Cardiac muscle cell (in vitro differentiated cells and primary cell): ENCODE measurements at regions not wholly inside any gene's neighbourhood (a gene's known extent, or its start where the extent isn't known, plus 50 kb on each side); places are given as distances from the start of the nearest gene placed in this dataset.

Experiments used
- DNase-seq, 2 donors: peaks; one replicate each; pipeline versions ENCODE4 v3.0.0 to v3.0.0-alpha.2; 2010 to 2017; ENCODE audit warnings: low read depth in 1 of 2, low spot score in 1 of 2
- H3K27ac ChIP-seq: fragments of 200-600 bp; sonication (generic); 2 replicates; pipeline ENCODE4 v1.5.1; 2016
- H3K27me3 ChIP-seq: fragments of 200-600 bp; sonication (generic); 2 replicates; pipeline ENCODE4 v1.6.0; 2016; ENCODE audit warnings: control low read depth
- H3K36me3 ChIP-seq: fragments of 200-600 bp; sonication (generic); 2 replicates; pipeline ENCODE4 v1.5.1; 2016; ENCODE audit warnings: control low read depth
- H3K4me1 ChIP-seq: fragments of 200-600 bp; sonication (generic); 2 replicates; pipeline ENCODE4 v1.8.1; 2017; ENCODE audit warnings: low read depth, mild to moderate bottlenecking, mixed run types
- H3K4me3 ChIP-seq: fragments of 200-600 bp; sonication (generic); 2 replicates; pipeline ENCODE4 v1.5.1; 2016; ENCODE audit warnings: mild to moderate bottlenecking
- H3K9me3 ChIP-seq: fragments of 200-600 bp; sonication (generic); 2 replicates; pipeline ENCODE4 v1.5.1; 2017; ENCODE audit warnings: low read depth, mild to moderate bottlenecking, control low read depth
- CTCF ChIP-seq: IDR thresholded peaks from 2 replicates; pipeline ENCODE4 v1.5.1; 2012; ENCODE audit warnings: low read depth, mild to moderate bottlenecking, low read length

- Histone ChIP-seq H3K27ac (no peak overlapping the region), H3K4me3 (no peak overlapping the region), H3K36me3 (no peaks in the 10 kb centered on the region), H3K27me3 (no peaks in the 10 kb centered on the region), H3K9me3 (no peaks in the 10 kb centered on the region), H3K4me1 (no peaks in the 10 kb centered on the region)
- no peak for TF ChIP-seq CTCF
- DNase-seq, result no peak
Measured at GRCh38 chr4:8791609-8792008, 80.0 kb downstream of the HMX1 start.

- H3K9me3 ChIP-seq, result no peaks in the 10 kb centered on the region
- TF ChIP-seq CTCF, result no peak
- H3K27me3 ChIP-seq, result no peaks in the 10 kb centered on the region
Measured at GRCh38 chr4:8790749-8791148, 80.9 kb downstream of the HMX1 start.

GRCh38 chr4:8788174-8788573 is 83.5 kb downstream of the HMX1 start:
- DNase-seq, result no peak
- H3K27me3 ChIP-seq, result no peaks in the 10 kb centered on the region
- no peak overlapping the region for H3K27ac ChIP-seq
- H3K4me3 ChIP-seq, result no peak overlapping the region
- no peak for TF ChIP-seq CTCF
- H3K9me3 ChIP-seq, result no peaks in the 10 kb centered on the region
- H3K36me3 ChIP-seq, result no peaks in the 10 kb centered on the region
- no peaks in the 10 kb centered on the region for H3K4me1 ChIP-seq

More at GRCh38 chr4:8790749-8791148, 80.9 kb downstream of the HMX1 start:
- DNase-seq, result no peak
- no peak overlapping the region for H3K27ac ChIP-seq
- no peaks in the 10 kb centered on the region for H3K36me3 ChIP-seq
- no peak overlapping the region for H3K4me3 ChIP-seq
- no peaks in the 10 kb centered on the region for H3K4me1 ChIP-seq

GRCh38 chr4:8786166-8786565 is 85.5 kb downstream of the HMX1 start:
- Histone ChIP-seq H3K27ac (no peak overlapping the region), H3K4me1 (no peaks in the 10 kb centered on the region), H3K27me3 (no peaks in the 10 kb centered on the region), H3K9me3 (no peaks in the 10 kb centered on the region), H3K4me3 (no peak overlapping the region), H3K36me3 (no peaks in the 10 kb centered on the region)
- TF ChIP-seq CTCF, result no peak
- DNase-seq, result no peak

- no peak overlapping the region for H3K27ac ChIP-seq
- no peaks in the 10 kb centered on the region for H3K27me3 ChIP-seq
- no peaks in the 10 kb centered on the region for H3K4me1 ChIP-seq
- no peak for DNase-seq
- H3K4me3 ChIP-seq, result no peak overlapping the region
- no peaks in the 10 kb centered on the region for H3K9me3 ChIP-seq
- TF ChIP-seq CTCF, result no peak
- H3K36me3 ChIP-seq, result no peaks in the 10 kb centered on the region
Measured at GRCh38 chr4:8785656-8786142, 85.9 kb downstream of the HMX1 start.

- H3K27me3 ChIP-seq, result no peaks in the 10 kb centered on the region
- H3K4me1 ChIP-seq, result no peaks in the 10 kb centered on the region
- no peak for TF ChIP-seq CTCF
- no peaks in the 10 kb centered on the region for H3K36me3 ChIP-seq
- H3K4me3 ChIP-seq, result no peak overlapping the region
- H3K9me3 ChIP-seq, result no peaks in the 10 kb centered on the region
- H3K27ac ChIP-seq, result no peak overlapping the region
- no peak for DNase-seq
Measured at GRCh38 chr4:8783736-8784135, 87.9 kb downstream of the HMX1 start.
